ENCODE measurements at regions not wholly inside any gene's neighbourhood (a gene's known extent, or its start where the extent isn't known, plus 50 kb on each side); places are given as distances from the start of the nearest gene placed in this dataset.

GRCh38 chr6:19988555-19988954 is 151.4 kb downstream of the ID4 start:
- no peak for TF ChIP-seq CTCF (IDR thresholded peaks at IDR 0.05; ENCODE audit: insufficient read depth, low read length, poor library complexity, severe bottlenecking)
- no peak for TF ChIP-seq EZH2phosphoT487 (conservative IDR thresholded peaks at IDR 0.05; ENCODE audit: low read length)
- no peaks in the 10 kb centered on the region for H3K9me3 ChIP-seq (ENCODE audit: insufficient read depth, low read length)
- H3K9me2 ChIP-seq (replicated peaks; ENCODE audit: insufficient read depth, low read length): no peaks in the 10 kb centered on the region
- no peak overlapping the region for H3K9ac ChIP-seq (ENCODE audit: low read length)
- H3K36me3 ChIP-seq (ENCODE audit: low read length): no peaks in the 10 kb centered on the region
- H3K27ac ChIP-seq (ENCODE audit: low read depth, low read length): no peak overlapping the region
- no peaks in the 10 kb centered on the region for H3F3A ChIP-seq (ENCODE audit: insufficient read depth)
- H3K4me2 ChIP-seq (ENCODE audit: low read depth, low read length, poor library complexity, severe bottlenecking): no peak overlapping the region
- no peaks in the 10 kb centered on the region for H4K20me1 ChIP-seq (ENCODE audit: low read depth, low read length)
- no peak overlapping the region for H2AFZ ChIP-seq (ENCODE audit: low read depth, low read length, severe bottlenecking)
- H3K79me2 ChIP-seq (ENCODE audit: insufficient read depth, low read length): no peaks in the 10 kb centered on the region
- H3K4me3 ChIP-seq (ENCODE audit: insufficient read depth, low read length, poor library complexity, severe bottlenecking): no peak overlapping the region
- no peaks in the 10 kb centered on the region for H3K27me3 ChIP-seq (ENCODE audit: low read length)

- Histone ChIP-seq H3K4me2 (ENCODE audit: low read depth, low read length, poor library complexity, severe bottlenecking) (no peak overlapping the region), H3K79me2 (ENCODE audit: insufficient read depth, low read length) (no peaks in the 10 kb centered on the region), H3F3A (ENCODE audit: insufficient read depth) (no peaks in the 10 kb centered on the region), H3K9me2 (replicated peaks; ENCODE audit: insufficient read depth, low read length) (no peaks in the 10 kb centered on the region), H3K9ac (ENCODE audit: low read length) (no peak overlapping the region), H3K9me3 (ENCODE audit: insufficient read depth, low read length) (no peaks in the 10 kb centered on the region), H4K20me1 (ENCODE audit: low read depth, low read length) (no peaks in the 10 kb centered on the region), H3K36me3 (ENCODE audit: low read length) (no peaks in the 10 kb centered on the region), H3K27ac (ENCODE audit: low read depth, low read length) (no peak overlapping the region), H3K4me3 (ENCODE audit: insufficient read depth, low read length, poor library complexity, severe bottlenecking) (no peak overlapping the region), H2AFZ (ENCODE audit: low read depth, low read length, severe bottlenecking) (no peak overlapping the region), H3K27me3 (ENCODE audit: low read length) (no peaks in the 10 kb centered on the region)
- TF ChIP-seq CTCF (IDR thresholded peaks at IDR 0.05; ENCODE audit: insufficient read depth, low read length, poor library complexity, severe bottlenecking): no peak
- TF ChIP-seq EZH2phosphoT487 (conservative IDR thresholded peaks at IDR 0.05; ENCODE audit: low read length): no peak
These were observed 154.0 kb downstream of the ID4 start for GRCh38 chr6:19991176-19991575.

DNA sequence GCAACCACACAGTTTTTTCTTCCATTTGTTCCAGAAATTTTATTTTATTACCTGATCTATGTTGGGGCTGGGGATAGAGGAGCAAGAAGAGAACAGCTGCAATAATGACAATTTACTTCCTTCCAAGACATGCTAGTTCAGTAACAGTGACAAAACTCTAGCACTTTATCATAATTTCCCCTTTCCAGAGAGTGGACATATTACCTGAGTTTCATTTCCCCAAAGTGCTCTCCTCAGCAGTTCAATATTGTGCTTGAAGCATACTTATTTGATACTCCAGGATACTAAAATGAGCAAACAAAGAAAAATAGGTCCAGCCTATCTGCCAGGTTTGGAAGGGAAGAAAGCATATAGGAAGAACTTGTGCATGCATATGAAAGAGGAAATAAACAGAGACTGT is 157.7 kb downstream of the ID4 start:
- TF ChIP-seq CTCF (IDR thresholded peaks at IDR 0.05; ENCODE audit: insufficient read depth, low read length, poor library complexity, severe bottlenecking) (no peak), EZH2phosphoT487 (conservative IDR thresholded peaks at IDR 0.05; ENCODE audit: low read length) (no peak)
- H3K36me3 ChIP-seq (ENCODE audit: low read length): no peaks in the 10 kb centered on the region
- no peaks in the 10 kb centered on the region for H3K79me2 ChIP-seq (ENCODE audit: insufficient read depth, low read length)
- no peak overlapping the region for H3K27ac ChIP-seq (ENCODE audit: low read depth, low read length)
- no peak overlapping the region for H3K9ac ChIP-seq (ENCODE audit: low read length)
- no peaks in the 10 kb centered on the region for H3F3A ChIP-seq (ENCODE audit: insufficient read depth)
- no peak overlapping the region for H3K4me2 ChIP-seq (ENCODE audit: low read depth, low read length, poor library complexity, severe bottlenecking)
- no peaks in the 10 kb centered on the region for H3K9me2 ChIP-seq (replicated peaks; ENCODE audit: insufficient read depth, low read length)
- no peaks in the 10 kb centered on the region for H4K20me1 ChIP-seq (ENCODE audit: low read depth, low read length)
- no peak overlapping the region for H2AFZ ChIP-seq (ENCODE audit: low read depth, low read length, severe bottlenecking)
- H3K27me3 ChIP-seq (ENCODE audit: low read length): no peaks in the 10 kb centered on the region
- H3K9me3 ChIP-seq (ENCODE audit: insufficient read depth, low read length): no peaks in the 10 kb centered on the region
- no peak overlapping the region for H3K4me3 ChIP-seq (ENCODE audit: insufficient read depth, low read length, poor library complexity, severe bottlenecking)
